Lung (tissue), 11 donors: ENCODE measurements at regions not wholly inside any gene's neighbourhood (a gene's known extent, or its start where the extent isn't known, plus 50 kb on each side); places are given as distances from the start of the nearest gene placed in this dataset.
"Not testable (repeated sequence)": the region's sequence is repeated elsewhere in the genome, so short reads cannot be mapped to it uniquely, and the experiment has no call there.

Experiments used
- ATAC-seq: fragments of 200-7000 bp; cut with Tn5 transposase; one replicate; pipeline ENCODE4 v1.9.1; 2020; ENCODE audit warnings: moderate number of reproducible peaks; ENCODE audit not compliant: insufficient read depth, low FRiP score
- DNase-seq, 3 donors: peaks; one replicate each; pipeline ENCODE4 v3.0.0-alpha.2; 2013 to 2017
- H3K27ac ChIP-seq, 2 donors: one replicate each; pipeline ENCODE4 v1.5.1; 2013; ENCODE audit warnings: mild to moderate bottlenecking in 2 of 2, moderate library complexity in 2 of 2, control low read depth in 1 of 2, inconsistent platforms in 1 of 2, low read depth in 1 of 2, low read length in 1 of 2
- H3K27me3 ChIP-seq, 3 donors: one replicate each; pipeline ENCODE4 v1.5.1; 2013; ENCODE audit warnings: low read length in 2 of 3; ENCODE audit not compliant: control insufficient read depth in 3 of 3, insufficient read depth in 3 of 3
- H3K36me3 ChIP-seq, 4 donors: one replicate each; pipeline ENCODE4 v1.5.1; 2013; ENCODE audit warnings: low read length in 4 of 4, mild to moderate bottlenecking in 1 of 4, moderate library complexity in 1 of 4; ENCODE audit not compliant: control insufficient read depth in 4 of 4, insufficient read depth in 4 of 4
- H3K4me1 ChIP-seq, 5 donors: one replicate each; pipeline ENCODE4 v1.5.1; 2013; ENCODE audit warnings: low read length in 5 of 5, mild to moderate bottlenecking in 2 of 5, moderate library complexity in 1 of 5; ENCODE audit not compliant: control insufficient read depth in 5 of 5, insufficient read depth in 5 of 5
- H3K4me3 ChIP-seq: one replicate; pipeline ENCODE4 v1.5.1; 2013; ENCODE audit warnings: mild to moderate bottlenecking, control low read depth, moderate library complexity
- H3K9ac ChIP-seq, 2 donors: one replicate each; pipeline ENCODE4 v1.5.1; 2013; ENCODE audit warnings: low read length in 2 of 2, control low read depth in 1 of 2; ENCODE audit not compliant: insufficient read depth in 1 of 2
- H3K9me3 ChIP-seq, 4 donors: one replicate each; pipeline ENCODE4 v1.5.1; 2013; ENCODE audit warnings: low read length in 3 of 4, mild to moderate bottlenecking in 1 of 4, moderate library complexity in 1 of 4; ENCODE audit not compliant: control insufficient read depth in 4 of 4, insufficient read depth in 3 of 4
- CTCF ChIP-seq: IDR thresholded peaks from 2 replicates; pipeline ENCODE4 v1.5.1; 2012; ENCODE audit warnings: mild to moderate bottlenecking; ENCODE audit errors: control extremely low read depth, extremely low read depth
- WGBS, 2 donors: extraction: QIAGEN DNeasy Blood & Tissue Kit; methylation state at CpG; one replicate each; pipeline ENCODE4 v1.1.7; 2013; 5-methylcytosine and 5-hydroxymethylcytosine counted together
- donor health status: control.
- donor health status: control.
- donor health status: Bipolar disorder and iron deficiency.
- donor health status: healthy.
- donor health status: DM: yes; HTN: yes; CAD: no.

- Histone ChIP-seq H3K27me3 (no peaks in the 10 kb centered on the region), H3K9ac (no peak overlapping the region), H3K36me3 (no peaks in the 10 kb centered on the region), H3K4me1 (no peaks in the 10 kb centered on the region), H3K4me3 (no peak overlapping the region), H3K9me3 (no peaks in the 10 kb centered on the region), H3K27ac (no peak overlapping the region)
- ATAC-seq: no peak
- WGBS, 2 donors: 72 to 75% methylated on average over 11 of the region's 11 CpGs
- no peak for DNase-seq
- TF ChIP-seq CTCF: no peak
Measured at GRCh38 chr10:71086439-71087080, 125.8 kb upstream of the UNC5B start.

GRCh38 chr10:71087622-71088021 lies 124.7 kb upstream of the UNC5B start:
- Histone ChIP-seq H3K27me3 (no peaks in the 10 kb centered on the region), H3K27ac (no peak overlapping the region), H3K36me3 (no peaks in the 10 kb centered on the region), H3K4me1 (no peaks in the 10 kb centered on the region), H3K9me3 (no peaks in the 10 kb centered on the region), H3K4me3 (no peak overlapping the region), H3K9ac (no peak overlapping the region)
- ATAC-seq (no peak), DNase-seq (no peak)
- no peak for TF ChIP-seq CTCF
- WGBS, 2 donors: 75 to 88% methylated on average over 4 of the region's 4 CpGs

DNA sequence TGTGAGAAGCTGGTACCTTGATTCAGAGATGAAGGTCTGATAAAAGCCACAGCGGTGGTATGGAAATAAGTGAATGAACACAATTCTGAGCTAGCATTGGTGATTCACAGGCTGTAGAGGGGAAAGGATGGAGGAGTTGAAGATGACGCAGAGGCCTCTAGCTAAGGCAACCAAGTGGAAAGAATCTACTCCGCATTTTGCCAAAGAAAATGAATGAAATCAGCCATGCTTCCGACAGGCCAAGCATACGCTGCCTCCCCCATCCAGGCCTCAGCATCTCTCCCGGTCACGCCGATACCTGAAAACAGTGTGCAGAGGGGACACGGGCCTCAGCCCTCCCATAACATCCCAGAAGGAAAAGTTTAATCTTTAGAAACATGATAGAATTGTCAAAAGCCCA lies 124.3 kb upstream of the UNC5B start:
- DNase-seq (no peak), ATAC-seq (no peak)
- no peak for TF ChIP-seq CTCF
- no peaks in the 10 kb centered on the region for H3K36me3 ChIP-seq
- no peaks in the 10 kb centered on the region for H3K27me3 ChIP-seq
- no peak overlapping the region for H3K27ac ChIP-seq
- H3K4me1 ChIP-seq: no peaks in the 10 kb centered on the region
- no peaks in the 10 kb centered on the region for H3K9me3 ChIP-seq
- WGBS, 2 donors: 95 to 98% methylated on average over 9 of the region's 9 CpGs
- H3K4me3 ChIP-seq: no peak overlapping the region
- no peak overlapping the region for H3K9ac ChIP-seq

GRCh38 chr10:71088578-71088977 lies 123.8 kb upstream of the UNC5B start:
- ATAC-seq, H3K4me3 ChIP-seq, H3K27ac ChIP-seq, H3K36me3 ChIP-seq, H3K27me3 ChIP-seq, DNase-seq, H3K4me1 ChIP-seq, H3K9me3 ChIP-seq, H3K9ac ChIP-seq: not testable (repeated sequence)
- WGBS, 2 donors: 86 to 94% methylated on average over 7 of the region's 7 CpGs
